GM10266 (cell line): ENCODE measurements at regions not wholly inside any gene's neighbourhood (a gene's known extent, or its start where the extent isn't known, plus 50 kb on each side); places are given as distances from the start of the nearest gene placed in this dataset.

ENCODE experiments used
- DNase-seq: peaks from one replicate; pipeline ENCODE4 v3.0.0; 2012; ENCODE audit errors: extremely low spot score
- TF ChIP-seq, protein P1 (sequence below): IDR thresholded peaks from 2 replicates; pipeline ENCODE4 v1.5.1; 2012; ENCODE audit warnings: mild to moderate bottlenecking, low read depth; ENCODE audit not compliant: control insufficient read depth, insufficient read depth; ENCODE audit errors: missing control alignments

DNA sequence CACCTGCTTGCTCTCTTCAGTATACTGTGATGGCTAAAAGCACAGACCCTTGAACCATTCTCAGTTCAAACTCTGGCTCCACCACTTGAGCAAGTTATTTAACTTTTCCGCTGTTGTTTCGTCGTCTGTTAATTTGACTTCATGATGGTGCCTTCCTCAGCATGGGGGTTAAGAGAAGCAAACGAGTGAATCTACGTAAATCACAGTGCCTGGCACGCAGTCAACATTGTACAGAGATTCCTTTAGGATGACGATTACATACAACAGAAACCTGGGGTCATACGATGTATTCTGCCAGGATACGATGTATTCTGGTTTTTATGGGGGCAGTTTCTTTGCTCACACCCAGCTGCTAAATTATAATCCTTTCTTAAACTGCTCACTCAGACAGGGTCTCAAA is 515.6 kb downstream of the CCDC171 start:
- no peak for DNase-seq
- TF ChIP-seq, protein P1, sequence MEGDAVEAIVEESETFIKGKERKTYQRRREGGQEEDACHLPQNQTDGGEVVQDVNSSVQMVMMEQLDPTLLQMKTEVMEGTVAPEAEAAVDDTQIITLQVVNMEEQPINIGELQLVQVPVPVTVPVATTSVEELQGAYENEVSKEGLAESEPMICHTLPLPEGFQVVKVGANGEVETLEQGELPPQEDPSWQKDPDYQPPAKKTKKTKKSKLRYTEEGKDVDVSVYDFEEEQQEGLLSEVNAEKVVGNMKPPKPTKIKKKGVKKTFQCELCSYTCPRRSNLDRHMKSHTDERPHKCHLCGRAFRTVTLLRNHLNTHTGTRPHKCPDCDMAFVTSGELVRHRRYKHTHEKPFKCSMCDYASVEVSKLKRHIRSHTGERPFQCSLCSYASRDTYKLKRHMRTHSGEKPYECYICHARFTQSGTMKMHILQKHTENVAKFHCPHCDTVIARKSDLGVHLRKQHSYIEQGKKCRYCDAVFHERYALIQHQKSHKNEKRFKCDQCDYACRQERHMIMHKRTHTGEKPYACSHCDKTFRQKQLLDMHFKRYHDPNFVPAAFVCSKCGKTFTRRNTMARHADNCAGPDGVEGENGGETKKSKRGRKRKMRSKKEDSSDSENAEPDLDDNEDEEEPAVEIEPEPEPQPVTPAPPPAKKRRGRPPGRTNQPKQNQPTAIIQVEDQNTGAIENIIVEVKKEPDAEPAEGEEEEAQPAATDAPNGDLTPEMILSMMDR = no peak

DNA sequence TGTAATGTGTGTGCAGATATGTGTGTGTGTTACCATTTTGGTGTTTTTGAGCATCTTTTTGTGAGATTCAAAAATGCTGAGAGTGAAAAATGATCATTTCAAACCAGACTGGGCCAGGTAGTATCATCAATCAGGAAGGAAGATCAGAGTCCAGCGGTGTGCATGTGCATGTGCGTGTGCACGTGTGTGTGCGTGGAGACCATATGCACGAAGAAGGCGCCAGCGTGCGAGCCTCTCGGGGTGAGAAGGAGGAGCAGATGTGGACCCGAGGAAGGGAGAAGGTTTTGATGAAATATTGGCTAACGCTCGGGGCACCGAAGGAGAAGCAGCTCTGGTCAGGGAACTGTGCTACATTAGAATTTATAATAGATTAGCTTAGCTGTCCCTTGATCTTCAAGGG is 516.4 kb downstream of the CCDC171 start:
- no peak for DNase-seq
- TF ChIP-seq, protein P1 = no peak

DNA sequence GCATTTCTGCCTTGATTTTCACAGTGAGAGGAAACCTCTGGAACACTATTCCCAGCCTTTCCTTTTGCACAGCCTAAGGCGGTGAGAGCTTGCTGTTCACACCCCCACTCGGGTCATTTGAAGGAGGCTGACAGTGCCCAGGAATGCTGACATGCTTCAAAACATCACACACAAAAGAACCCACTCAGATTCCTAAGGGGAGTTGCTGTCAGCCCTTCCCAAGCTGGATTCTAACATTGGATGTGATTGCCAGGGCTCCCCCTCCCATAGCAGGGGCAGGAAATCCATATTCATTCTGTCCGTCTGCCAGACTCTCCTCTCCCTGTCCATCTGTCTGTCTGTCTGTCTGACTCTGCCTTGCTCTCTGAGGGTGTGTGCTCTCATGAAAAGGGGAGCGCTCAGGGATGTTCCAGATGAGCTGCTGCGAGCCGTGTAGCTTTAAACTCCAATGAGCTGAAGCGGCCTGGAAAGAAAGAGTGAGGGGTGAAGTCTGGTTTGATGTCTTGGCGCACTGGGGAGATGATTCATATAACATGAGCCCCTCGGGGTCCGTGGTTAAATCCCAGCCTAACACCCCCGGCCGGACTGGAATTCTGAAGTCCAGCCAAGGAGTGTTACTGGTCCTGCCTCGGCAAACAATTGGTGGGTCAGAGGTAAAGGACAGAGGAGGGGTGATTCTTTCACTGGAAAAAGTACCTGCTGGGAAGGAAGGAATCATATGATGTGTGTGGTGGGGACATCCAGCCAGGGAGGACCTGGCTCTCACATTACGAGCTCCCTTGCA is 517.0 kb downstream of the CCDC171 start:
- TF ChIP-seq, protein P1 = no peak
- DNase-seq = no peak

DNA sequence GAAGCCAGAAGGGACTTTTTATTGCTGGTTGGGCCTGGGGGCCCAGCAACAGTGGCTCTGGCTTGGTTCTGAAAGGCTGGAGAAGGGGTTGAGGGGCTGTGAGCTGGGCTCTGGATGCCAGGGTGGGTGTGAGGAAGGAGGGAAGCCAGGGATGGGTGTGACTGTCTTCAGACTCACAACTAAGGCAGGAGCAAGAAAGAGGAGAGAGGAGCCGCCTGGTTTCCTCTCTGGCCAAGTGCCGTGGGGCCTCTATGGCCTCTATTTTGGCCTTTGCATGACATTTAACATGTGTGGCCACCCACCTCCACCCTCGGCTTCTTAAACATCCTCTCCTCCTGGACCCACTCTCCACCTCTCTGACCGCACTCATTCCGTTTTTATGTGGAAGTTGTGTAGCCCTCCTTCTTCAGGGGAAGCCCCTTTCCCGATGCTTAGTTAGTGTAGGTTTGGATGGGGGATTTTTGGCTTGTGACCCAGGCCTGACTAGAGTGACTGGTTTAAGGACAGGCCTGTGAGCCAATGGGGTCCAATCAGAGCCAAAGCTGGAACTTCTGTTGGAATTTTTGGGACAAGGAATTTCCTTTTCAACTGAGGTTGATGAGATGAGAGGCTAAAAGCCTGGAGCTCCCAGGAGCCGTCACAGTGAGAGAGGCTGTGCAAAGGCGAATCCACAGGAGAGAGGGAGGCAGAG is 517.8 kb downstream of the CCDC171 start:
- DNase-seq = no peak
- TF ChIP-seq, protein P1 = no peak

DNA sequence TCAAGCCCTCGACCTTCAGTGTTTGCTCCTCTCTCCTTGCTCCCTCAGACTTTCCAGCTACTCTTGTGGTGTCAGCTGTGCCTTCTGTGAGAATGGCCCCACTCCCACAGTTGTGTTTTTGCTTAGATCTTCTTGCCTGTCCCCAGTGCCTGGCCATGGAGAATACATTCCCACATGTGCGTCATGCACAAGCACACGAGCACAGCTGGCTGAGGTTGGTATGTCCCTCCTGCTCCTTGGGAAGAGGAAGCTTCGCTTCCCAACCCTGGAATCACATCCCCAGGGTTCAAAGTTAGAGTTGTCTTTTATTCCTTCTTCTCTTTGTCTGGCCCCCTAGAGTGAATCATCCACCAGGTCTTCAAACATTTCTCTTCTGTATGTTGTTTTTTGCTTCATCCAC is 518.6 kb downstream of the CCDC171 start:
- no peak for DNase-seq
- TF ChIP-seq, protein P1 = no peak

DNA sequence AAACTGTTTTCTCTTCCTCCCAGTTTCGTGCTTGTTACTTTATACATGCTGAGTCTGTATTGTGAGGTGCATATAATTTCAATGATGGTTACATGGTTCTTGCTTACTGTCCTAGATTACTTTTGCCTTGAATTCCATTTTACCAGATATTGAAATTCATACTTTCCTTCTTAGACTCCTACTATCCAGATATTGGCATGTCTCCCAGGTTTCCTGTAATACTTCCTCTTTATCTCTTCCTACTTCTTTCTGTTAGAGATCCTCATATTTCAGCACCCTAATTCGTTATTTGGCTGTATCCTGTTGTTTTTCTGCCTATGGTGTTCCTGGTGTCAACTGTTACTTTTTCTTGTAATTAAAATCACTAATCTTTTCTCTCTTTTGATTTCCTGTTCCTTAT is 522.1 kb downstream of the CCDC171 start:
- no peak for DNase-seq
- TF ChIP-seq, protein P1 = no peak

DNA sequence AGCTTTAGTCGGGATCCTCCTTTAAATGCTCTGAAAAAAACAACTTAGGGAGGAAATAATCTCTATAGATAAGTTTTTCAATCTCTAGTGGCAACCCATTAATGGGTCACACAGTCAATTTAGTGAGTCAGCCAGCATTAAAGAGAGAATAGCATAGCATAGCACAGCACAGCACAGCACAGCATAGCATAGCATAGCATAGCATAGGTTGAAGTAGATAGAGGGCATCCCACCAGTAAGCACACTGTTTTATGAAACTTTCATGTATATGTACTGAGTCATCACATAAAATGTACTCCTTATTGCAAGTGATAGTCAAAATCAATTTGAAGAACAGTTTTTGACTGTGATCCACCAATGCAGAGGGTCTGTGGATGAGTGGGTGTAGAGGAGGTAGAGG is 522.9 kb downstream of the CCDC171 start:
- TF ChIP-seq, protein P1 = no peak
- DNase-seq = no peak
